ENCODE measurements at regions not wholly inside any gene's neighbourhood (a gene's known extent, or its start where the extent isn't known, plus 50 kb on each side); places are given as distances from the start of the nearest gene placed in this dataset.

GRCh38 chr9:115169003-115169402 lies 51.0 kb upstream of the TNC start:
- Mint-ChIP-seq H3K36me3 (ENCODE audit: insufficient read depth in 1 of 3, low read depth in 3 of 3) (peaks cover 0 to 14% (median 3%) of the 10 kb centered on the region in 3 experiments; a peak in 3 of 7 replicates), H3K27ac (no peak overlapping the region), H3K9me3 (peaks cover 12 to 13% of the 10 kb centered on the region in 2 experiments; a peak in 4 of 5 replicates), H3K27me3 (ENCODE audit: low read depth) (peaks cover 5% of the 10 kb centered on the region; the same call in 1 of the 2 replicates), H3K4me3 (no peak overlapping the region), H3K4me1 (peaks cover 26 to 35% of the 10 kb centered on the region in 2 experiments)
- no peak overlapping the region for H3K23ac ChIP-seq (ENCODE audit: insufficient read length, low read depth, low read length)
- no peaks in the 10 kb centered on the region for H3K79me1 ChIP-seq (ENCODE audit: insufficient read depth, low read depth, low read length, poor library complexity, severe bottlenecking)
- H3K9ac ChIP-seq (ENCODE audit: extremely low read depth, insufficient read length, low read length) = no peak overlapping the region
- WGBS (ENCODE audit: extremely low coverage, insufficient read length, low lambda C conversion rate) = no CpG with 5 or more reads among the region's 3 CpGs
- no peaks in the 10 kb centered on the region for H4K20me1 ChIP-seq (ENCODE audit: control insufficient read depth, insufficient read depth, insufficient read length)
- H3K4me2 ChIP-seq (ENCODE audit: insufficient read depth, insufficient read length, low read length) = no peak overlapping the region
- H2BK12ac ChIP-seq (ENCODE audit: insufficient read length, low read depth, low read length) = no peak overlapping the region
- no peaks in the 10 kb centered on the region for H3K27me3 ChIP-seq (ENCODE audit: insufficient read depth, low read length)
- no peak overlapping the region for H3T11ph ChIP-seq (ENCODE audit: low read length)
- H3K9me3 ChIP-seq (ENCODE audit: control insufficient read depth, low read depth, low read length) = no peaks in the 10 kb centered on the region
- H4K91ac ChIP-seq (ENCODE audit: insufficient read length, low read depth, low read length) = no peak overlapping the region
- H3K14ac ChIP-seq (ENCODE audit: insufficient read depth, low read length) = no peak overlapping the region
- H3K4me1 ChIP-seq (ENCODE audit: insufficient read depth, low read length) = peaks cover 6% of the 10 kb centered on the region; the same call in 1 of the 2 replicates
- no peak overlapping the region for H2BK5ac ChIP-seq (ENCODE audit: insufficient read length, low read length)
- no peak overlapping the region for H3K18ac ChIP-seq (ENCODE audit: insufficient read length, low read depth, low read length)
- no peaks in the 10 kb centered on the region for H3K79me2 ChIP-seq (ENCODE audit: insufficient read depth, low read length)
- H2BK15ac ChIP-seq (ENCODE audit: low read depth, low read length) = no peak overlapping the region
- no peaks in the 10 kb centered on the region for H3K23me2 ChIP-seq (ENCODE audit: insufficient read length, low read depth, low read length, poor library complexity, severe bottlenecking)
- DNase-seq = no peak
- no peak overlapping the region for H3K56ac ChIP-seq (ENCODE audit: insufficient read length, low read depth, low read length)
- H4K5ac ChIP-seq (ENCODE audit: insufficient read length, low read depth, low read length) = no peak overlapping the region
- no peak overlapping the region for H2AFZ ChIP-seq (ENCODE audit: low read length)
- no peak overlapping the region for H2BK20ac ChIP-seq (ENCODE audit: low read depth, low read length, poor library complexity, severe bottlenecking)
- H2AK5ac ChIP-seq (ENCODE audit: insufficient read length, low read length) = no peak overlapping the region
- H4K8ac ChIP-seq (replicated peaks; ENCODE audit: insufficient read length, low read depth, low read length) = no peak overlapping the region
- H2BK120ac ChIP-seq (ENCODE audit: low read depth, low read length, poor library complexity, severe bottlenecking) = no peak overlapping the region
- H3K27ac ChIP-seq (ENCODE audit: insufficient read length, low read depth, low read length) = no peak overlapping the region
- no peak overlapping the region for H3K4ac ChIP-seq (ENCODE audit: low read depth, low read length)
- TF ChIP-seq CTCF (conservative IDR thresholded peaks at IDR 0.05) = no peak
